GM19468 (cell line): ENCODE measurements at regions not wholly inside any gene's neighbourhood (a gene's known extent, or its start where the extent isn't known, plus 50 kb on each side); places are given as distances from the start of the nearest gene placed in this dataset.
"Not testable (repeated sequence)": the region's sequence is repeated elsewhere in the genome, so short reads cannot be mapped to it uniquely, and the experiment has no call there.

Experiments used
- ATAC-seq: cut with Tn5 transposase; IDR thresholded peaks from one replicate; pipeline ENCODE4 v1.9.1; 2021; ENCODE audit warnings: mild to moderate bottlenecking, moderate library complexity, moderate number of reproducible peaks; ENCODE audit not compliant: unreplicated experiment; ENCODE audit errors: extremely low read depth

DNA sequence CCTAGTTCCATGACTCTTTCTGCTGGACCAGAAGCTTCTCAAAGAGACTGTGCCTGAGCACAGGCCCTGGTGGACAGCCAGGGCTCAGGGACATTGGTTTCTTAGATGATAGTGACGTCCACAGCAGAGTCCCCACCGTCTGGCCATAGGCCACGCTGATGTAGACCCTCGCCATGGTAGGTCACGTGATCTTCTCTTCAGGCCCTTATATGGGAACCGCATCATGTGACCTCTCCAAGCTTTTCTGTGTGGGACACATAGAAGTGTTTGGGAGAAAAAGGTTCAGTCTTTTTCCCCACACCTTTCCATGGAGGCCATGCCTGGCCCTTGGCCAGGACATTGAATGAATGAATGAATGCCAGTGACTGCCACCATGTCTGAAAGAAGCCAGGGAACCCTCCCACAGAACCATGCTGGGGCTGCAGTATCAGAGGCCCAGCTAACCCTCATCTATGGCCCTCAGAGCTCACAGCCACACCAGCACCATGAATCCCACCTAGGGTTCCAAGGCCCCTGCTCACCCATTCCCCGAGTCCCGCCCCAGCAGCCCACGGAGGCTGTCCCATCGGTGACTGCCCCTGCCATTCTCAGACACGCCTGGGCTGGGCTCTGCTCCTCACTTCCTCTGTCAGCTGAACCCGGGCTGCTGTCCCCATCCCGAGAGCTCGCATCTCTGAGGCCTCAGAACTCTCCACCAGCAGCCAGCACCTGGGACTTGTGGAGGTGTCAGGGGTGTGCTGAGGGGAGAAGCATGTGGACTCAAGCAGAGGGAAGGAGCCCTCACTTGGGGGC lies 292.1 kb downstream of the ADGRD1 start:
- no peak for ATAC-seq

GRCh38 chr12:131247026-131247725 lies 293.5 kb downstream of the ADGRD1 start:
- not testable (repeated sequence) for ATAC-seq

DNA sequence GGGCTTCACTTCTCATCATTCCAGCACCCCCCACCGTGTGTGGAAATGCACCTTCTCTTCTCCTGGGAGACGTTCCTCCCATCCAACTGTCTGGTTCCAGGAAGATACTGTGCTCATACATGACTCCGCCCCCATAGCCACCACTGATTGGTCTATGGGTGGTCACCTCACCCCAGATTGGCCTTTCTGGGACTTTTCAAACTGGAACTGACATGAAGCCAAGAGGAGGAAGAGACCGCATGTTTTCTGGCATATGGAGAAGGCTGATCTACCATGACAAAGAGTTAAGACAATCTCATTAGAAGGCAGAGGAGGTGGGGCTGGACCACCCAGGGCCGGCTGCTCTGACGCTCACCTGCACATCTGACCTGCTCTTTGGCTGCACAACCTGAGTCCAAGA lies 294.2 kb downstream of the ADGRD1 start:
- not testable (repeated sequence) for ATAC-seq

DNA sequence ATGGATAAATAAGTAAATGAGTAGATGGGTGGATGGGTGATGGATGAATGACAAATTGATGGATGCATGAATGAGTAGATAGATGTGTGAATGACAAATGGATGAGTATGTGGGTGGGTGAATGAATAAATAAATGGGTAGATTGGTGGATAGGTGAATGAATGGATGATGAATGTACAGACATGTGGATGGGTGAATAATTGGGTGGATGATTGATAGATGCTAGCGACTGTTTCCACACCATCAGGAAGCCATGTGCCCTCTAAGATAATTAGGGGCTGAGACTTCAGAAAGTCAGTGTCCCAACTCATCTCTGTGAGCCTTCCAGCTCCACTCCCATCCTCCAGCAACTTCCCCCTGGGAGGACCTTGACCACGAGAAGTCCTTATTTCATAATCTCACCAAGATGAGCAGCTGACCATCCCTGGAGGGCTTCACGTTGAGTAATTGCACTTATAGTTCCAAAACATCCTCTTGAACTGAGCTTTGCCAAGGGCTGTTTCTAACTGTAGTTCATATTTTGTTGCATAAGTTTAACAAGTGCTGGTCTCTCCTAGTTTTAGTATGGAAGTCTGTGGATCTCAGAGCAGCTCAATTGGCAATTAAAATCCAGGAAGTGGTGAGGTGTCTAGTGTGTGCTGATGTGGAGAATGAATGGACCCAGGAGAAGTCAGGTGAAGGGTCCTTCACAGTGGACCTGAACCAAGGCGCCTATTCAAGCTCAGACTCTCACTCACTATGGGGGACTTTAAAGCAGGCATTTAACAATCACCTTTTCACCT lies 295.7 kb downstream of the ADGRD1 start:
- ATAC-seq = no peak

DNA sequence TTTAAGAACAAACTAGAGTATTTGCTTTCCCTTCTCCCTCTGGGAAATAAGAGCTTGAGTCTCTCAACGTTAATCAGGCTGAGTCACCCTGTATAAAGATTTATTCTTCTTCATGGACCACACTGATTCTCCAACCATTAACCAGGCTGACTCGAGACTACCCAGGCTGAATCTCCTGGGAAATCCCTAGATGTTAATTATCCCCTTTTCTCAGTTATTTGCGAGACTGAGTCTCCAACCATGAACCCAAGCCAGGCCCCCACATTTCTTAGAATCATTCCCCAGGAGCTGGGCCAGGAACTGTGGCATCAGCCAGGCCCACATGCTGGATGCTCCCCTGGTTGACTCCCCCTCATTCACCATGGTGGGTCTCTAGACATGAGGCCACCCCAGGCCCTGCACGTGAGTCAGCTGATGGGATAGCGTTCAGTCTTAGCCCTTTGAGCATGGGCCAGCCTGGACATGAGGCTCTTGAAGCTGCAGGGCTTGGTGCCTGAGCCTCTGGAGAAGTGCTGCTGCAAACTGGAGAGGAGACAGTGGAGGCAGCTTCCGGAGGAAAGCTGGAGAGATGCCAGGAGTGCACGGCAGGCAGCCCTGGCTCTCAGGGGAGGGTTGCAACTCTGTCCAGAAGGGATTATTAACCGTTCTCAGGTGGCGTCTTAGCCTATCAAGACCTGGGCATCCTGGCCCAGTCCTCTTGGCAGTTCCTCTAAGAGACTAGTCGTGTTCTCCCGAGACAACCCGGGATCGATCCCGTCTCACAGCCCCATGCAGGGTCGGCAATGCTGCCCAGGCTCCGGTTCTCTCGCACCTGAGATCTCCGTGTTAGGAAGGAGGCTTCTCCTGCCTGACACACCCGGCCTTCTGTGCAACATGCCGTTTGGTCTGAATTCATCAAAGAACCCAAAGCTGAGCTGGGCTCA lies 296.6 kb downstream of the ADGRD1 start:
- no peak for ATAC-seq

DNA sequence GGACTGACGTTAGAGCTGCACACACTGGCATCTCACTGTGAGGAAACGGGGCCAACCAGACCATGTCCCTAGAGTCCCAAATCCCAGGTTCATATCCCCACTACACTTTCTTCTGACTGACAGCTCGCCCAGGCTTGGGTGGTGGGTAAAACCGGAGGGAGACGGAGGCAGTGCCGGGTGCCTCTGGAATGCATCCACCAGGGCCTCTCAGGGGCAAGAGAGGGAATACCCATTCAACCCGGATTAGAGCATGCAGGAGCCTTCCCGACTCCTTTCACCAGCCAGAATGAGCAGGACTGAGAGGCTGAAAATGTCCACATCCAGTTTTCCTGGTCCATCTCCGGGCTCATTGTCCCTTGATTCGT lies 297.2 kb downstream of the ADGRD1 start:
- ATAC-seq = no peak

DNA sequence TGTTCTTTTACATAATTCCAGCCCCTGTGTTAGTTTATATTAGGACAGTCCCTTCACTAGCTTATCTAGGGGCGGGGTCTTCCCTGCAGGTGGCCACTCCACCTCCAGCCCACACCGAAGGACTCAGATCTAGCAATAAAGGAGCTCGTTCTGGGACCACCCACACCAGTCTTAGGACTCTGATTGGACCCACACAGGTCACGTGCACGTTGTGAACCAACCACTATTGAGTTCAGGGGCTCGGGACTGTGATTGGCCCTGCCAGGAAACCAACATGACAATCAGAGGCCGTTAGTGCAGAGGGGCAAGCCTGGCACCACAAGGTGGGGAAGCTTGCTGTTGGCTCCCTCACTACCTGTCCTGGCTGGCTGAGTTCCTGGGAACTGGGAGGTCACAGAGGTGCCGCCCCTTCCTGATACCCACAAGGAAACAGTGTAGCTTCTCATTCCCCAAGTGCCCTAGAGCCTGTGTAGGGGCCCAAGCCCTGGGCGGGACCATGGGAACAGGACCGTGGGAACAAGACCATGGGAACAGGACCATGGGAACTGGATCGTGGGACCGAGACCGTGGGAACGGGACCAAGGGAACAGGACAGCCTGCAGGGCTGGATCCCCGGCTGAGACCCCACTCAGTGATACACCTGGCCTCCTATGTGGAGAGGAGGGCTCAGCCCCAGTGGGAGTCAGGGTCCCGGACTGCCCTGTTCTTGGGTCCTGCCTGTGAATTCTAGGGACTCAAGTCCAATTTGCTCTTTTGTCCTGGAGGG lies 297.8 kb downstream of the ADGRD1 start:
- no peak for ATAC-seq

DNA sequence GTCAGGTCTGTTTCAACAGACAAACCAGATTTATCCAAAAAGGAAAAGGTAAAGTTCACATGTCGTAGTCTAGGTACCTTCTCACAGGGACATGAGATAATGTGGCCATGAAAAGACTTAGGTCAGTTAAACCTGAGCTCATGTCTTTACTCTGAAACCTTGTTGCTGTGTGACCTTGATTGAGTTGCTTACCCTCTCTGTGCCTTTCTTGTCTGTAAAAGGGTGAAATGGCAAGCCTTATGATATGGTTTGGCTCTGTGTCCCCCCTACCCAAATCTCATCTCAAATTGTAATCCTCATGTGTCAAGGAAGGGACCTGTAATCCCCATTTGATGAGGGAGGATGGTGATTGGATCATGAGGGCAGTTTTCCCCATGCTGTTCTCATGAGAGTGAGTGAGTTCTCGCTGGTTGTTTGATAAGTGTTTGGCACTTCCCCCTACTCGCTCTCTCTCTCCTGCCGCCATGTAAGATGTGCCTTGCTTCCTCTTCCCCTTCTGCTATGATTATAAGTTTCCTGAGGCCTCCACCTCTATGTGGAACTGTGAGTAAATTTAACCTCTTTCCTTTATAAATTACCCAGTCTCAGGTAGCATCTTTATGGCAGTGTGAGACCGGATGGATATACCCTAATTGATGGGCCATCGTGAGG lies 299.8 kb downstream of the ADGRD1 start:
- no peak for ATAC-seq

- no peak for ATAC-seq
Measured at GRCh38 chr12:131254374-131254773, 300.7 kb downstream of the ADGRD1 start.

DNA sequence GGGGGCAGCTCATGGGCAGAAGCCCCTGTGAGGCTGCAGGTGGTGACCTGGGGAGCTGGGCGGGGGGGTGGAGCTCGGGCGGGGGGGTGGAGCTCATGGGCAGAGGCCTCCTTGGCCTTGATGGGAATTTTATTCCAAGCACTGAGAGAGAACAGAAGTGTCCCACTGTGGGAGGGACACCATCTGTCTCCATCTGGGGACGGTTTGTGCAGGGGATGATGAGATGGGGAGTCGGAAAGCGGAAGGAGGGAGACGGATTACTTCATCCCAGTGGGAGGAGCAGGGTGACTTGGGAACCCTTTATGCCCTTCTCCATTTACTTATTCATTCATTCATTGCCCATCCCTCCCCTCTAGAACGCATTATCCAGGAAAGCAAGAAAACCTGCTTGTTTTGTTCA lies 304.7 kb downstream of the ADGRD1 start:
- no peak for ATAC-seq

DNA sequence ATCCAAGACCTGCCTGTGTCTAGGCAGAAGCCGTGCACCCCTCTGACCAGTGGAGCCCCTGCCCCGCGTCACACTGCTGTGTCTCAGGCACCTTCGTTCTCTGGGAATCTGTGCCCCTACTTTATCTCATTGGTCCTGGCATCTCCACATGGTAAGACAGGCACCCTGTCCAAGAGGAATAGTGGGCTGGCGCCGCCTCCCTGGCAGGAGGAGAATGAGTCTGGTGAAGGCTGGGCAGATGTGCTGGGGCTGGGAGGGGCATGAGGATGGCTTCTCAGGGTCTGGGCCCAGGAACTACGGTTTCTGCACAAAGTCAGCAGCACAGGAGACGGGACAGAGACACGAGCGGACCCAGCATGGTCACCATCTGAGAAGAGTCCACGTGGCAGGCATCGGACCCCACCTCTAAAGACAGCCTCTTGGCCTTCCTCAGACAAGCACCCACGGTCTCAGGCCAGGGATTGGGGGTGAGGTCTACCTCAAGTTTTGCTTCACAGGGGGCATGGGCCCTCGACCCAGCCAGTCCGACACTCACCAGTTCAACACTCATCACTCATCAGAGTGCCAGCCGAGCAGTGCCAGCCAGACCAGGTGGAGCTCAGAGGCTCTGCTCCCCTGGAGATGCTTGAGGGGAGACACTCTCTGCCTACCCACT lies 306.7 kb downstream of the ADGRD1 start:
- no peak for ATAC-seq

GRCh38 chr12:131260954-131261353 lies 307.2 kb downstream of the ADGRD1 start:
- ATAC-seq = no peak

DNA sequence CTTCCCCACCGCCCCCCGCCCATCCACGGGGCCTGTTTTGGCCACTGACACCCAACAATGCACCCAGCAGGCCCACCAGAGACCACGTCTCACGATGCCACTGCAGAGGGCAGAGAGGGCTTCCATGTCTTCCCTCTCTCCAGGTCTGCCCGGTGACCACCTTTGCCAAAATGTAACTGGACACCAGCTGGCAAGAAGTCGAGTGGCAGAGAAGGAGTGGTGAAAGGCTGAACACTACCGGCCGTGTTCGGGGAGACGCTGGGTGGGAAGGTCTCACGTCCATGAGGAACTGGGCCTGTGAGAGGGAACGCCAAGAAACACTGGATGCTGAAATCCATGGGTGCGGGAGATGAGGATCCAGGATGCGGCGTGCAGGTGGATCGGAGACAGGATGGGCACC lies 308.2 kb downstream of the ADGRD1 start:
- ATAC-seq = no peak

DNA sequence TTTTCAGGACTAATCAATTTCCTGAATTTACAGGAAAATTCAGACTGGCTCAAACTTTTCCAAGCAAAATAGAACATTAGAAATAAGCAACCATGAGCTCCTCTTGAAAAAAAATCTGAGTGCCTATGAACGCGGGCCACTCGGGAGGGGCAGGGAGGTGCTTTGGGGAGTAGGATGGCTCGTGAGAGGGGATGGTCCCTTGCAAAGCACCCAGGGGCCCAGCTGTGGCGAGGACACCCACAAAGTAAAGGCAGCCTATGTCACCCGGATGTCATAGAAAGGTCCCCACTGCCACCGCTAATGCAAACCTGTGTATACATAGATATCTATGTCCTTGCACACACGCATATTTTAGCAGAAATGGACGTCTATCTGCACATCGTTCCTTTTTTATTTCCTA lies 309.9 kb downstream of the ADGRD1 start:
- no peak for ATAC-seq

- no peak for ATAC-seq
Measured at GRCh38 chr12:131264635-131265034, 310.9 kb downstream of the ADGRD1 start.

GRCh38 chr12:131266591-131267467 lies 313.1 kb downstream of the ADGRD1 start:
- no peak for ATAC-seq

DNA sequence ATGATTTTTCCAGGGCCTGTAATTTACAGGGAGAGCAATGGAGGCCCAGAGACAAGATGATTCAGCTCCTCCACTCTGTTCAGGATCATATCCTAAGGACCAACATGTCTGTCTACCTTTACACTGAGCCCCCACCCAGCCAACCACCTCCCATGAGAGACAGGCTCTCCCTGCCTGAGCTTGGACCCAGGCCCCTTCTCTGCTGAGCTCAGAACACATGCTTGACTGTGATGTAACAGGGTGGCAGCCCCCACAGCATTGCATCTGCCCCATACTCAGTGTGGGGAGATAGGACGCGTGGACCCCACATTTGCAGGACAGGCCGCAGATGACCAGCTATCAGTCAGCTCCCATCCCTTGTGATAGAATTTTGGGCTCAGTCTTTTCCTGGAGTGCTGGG lies 313.9 kb downstream of the ADGRD1 start:
- ATAC-seq = no peak
